ENCODE measurements at regions not wholly inside any gene's neighbourhood (a gene's known extent, or its start where the extent isn't known, plus 50 kb on each side); places are given as distances from the start of the nearest gene placed in this dataset.

DNA sequence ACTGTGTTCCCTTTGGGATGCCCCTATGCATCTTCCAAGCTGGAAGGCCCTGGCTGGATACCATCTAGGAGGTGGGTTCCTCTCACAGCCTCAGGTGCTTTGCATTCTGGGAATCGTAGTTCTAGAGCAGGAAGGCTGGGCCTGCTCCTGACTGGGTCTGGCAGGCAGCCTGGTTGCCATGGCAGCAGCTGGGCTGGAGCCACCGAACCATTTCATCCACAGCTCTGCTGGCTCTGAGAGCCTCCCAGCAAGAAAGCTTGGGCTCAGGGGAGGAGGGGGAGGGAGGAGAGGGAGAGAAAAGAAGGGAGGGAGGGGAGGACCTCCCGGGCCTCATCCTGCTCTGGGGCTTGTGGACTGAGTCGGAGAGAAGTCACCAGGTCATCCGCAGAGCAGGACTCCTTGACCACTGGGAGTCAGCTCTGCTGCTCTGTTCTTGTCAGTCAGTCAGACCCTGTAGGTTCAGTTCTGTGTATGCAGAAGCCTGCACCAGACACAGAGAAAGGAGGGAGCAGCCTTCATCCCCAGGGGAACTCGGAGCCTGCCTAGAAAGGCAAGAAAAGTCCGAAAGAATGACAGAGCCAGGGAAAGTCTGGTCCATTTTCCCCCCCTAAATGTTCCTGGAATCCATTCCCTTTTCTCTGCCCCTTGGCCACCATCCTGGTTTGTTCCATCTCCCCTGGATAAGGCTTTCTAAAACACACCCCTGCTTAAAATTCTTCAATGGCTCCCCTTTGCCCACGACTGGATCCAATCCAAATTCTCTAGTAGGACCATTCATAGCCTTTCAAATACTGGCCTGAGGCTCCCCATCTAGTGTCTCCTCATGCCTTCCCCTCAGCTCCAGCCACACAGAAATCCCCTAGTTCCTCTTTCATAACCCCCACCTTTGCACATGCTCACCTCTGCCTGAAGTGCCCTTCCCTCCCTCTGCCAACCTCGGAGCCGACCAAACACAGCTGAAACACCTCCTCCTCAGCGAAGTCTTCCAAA is 65.4 kb upstream of the ARAP3 start:
- Histone ChIP-seq H3K9me3 (no peaks in the 10 kb centered on the region), H3K36me3 (no peaks in the 10 kb centered on the region), H3K27ac (no peak overlapping the region), H3K27me3 (no peaks in the 10 kb centered on the region), H3K4me1 (ENCODE audit: insufficient read depth) (no peaks in the 10 kb centered on the region), H3K4me3 (no peak overlapping the region)
- intact Hi-C loops (cut with DNase I), result no loop called here
- DNase-seq, result peak in 4 of 5 donors; percentile 41 to 65 (median 55)
- TF ChIP-seq EP300 (IDR thresholded peaks at IDR 0.05) (no peak), POLR2A (IDR thresholded peaks at IDR 0.05) (no peak)
- TF ChIP-seq, protein P1, sequence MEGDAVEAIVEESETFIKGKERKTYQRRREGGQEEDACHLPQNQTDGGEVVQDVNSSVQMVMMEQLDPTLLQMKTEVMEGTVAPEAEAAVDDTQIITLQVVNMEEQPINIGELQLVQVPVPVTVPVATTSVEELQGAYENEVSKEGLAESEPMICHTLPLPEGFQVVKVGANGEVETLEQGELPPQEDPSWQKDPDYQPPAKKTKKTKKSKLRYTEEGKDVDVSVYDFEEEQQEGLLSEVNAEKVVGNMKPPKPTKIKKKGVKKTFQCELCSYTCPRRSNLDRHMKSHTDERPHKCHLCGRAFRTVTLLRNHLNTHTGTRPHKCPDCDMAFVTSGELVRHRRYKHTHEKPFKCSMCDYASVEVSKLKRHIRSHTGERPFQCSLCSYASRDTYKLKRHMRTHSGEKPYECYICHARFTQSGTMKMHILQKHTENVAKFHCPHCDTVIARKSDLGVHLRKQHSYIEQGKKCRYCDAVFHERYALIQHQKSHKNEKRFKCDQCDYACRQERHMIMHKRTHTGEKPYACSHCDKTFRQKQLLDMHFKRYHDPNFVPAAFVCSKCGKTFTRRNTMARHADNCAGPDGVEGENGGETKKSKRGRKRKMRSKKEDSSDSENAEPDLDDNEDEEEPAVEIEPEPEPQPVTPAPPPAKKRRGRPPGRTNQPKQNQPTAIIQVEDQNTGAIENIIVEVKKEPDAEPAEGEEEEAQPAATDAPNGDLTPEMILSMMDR (IDR thresholded peaks at IDR 0.05), result no peak
- WGBS, 3 donors, result 23 to 29% (median 26%) methylated on average over 11 of the region's 11 CpGs

DNA sequence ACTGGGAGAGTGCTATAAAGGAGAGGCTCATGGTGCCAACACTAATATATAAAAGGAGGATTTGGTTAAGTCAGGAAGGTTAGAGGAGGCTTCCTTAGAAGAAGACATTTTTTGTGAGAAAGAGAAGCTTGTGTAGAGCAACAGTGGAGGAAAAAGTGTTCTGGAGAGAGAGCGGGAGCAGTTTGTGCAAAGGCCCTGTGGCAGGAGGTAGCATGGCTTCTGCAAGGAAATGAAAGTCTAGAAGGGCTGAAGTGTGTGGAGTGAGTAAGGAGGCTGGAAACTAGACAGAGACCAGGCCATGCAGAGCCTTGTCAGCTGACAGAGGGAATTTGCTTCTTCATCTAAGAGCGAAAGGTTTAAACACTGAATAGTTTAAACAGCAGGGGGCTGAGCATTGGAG is 64.4 kb upstream of the ARAP3 start:
- intact Hi-C loops (cut with DNase I), result no loop called here
- Histone ChIP-seq H3K27ac (no peak overlapping the region), H3K36me3 (no peaks in the 10 kb centered on the region), H3K9me3 (no peaks in the 10 kb centered on the region), H3K27me3 (no peaks in the 10 kb centered on the region), H3K4me1 (ENCODE audit: insufficient read depth) (no peaks in the 10 kb centered on the region), H3K4me3 (no peak overlapping the region)
- TF ChIP-seq POLR2A (IDR thresholded peaks at IDR 0.05) (no peak), EP300 (IDR thresholded peaks at IDR 0.05) (no peak)
- TF ChIP-seq, protein P1 (IDR thresholded peaks at IDR 0.05), result no peak
- DNase-seq, result no peak
- WGBS, 3 donors, result 93 to 100% (median 94%) methylated on average over 2 of the region's 2 CpGs

DNA sequence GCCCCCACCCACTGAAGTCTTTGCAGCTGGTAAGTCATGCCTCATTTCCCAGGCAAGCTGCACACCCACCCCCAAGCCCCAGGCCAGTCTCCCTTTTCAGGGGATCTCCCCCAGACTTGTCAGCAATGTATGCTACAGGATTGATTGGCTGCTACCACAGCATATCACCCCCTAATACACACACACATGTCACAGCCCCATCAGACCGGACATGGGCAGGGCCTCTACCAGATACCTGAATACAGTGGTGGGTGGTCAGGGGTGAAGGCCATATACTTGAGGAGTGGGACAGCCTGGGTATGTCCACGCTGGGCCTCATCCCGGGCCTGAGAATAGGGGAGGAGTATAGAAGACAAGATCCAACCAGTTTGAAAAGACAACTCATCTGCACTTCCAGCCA is 63.4 kb upstream of the ARAP3 start:
- Histone ChIP-seq H3K36me3 (no peaks in the 10 kb centered on the region), H3K4me1 (ENCODE audit: insufficient read depth) (no peaks in the 10 kb centered on the region), H3K9me3 (no peaks in the 10 kb centered on the region), H3K4me3 (no peak overlapping the region), H3K27ac (no peak overlapping the region), H3K27me3 (no peaks in the 10 kb centered on the region)
- TF ChIP-seq EP300 (IDR thresholded peaks at IDR 0.05) (no peak), POLR2A (IDR thresholded peaks at IDR 0.05) (no peak)
- TF ChIP-seq, protein P1 (IDR thresholded peaks at IDR 0.05), result no peak
- 67 to 75% (median 69%) methylated on average over 3 of the region's 3 CpGs for WGBS, 3 donors
- DNase-seq, result no peak
- intact Hi-C loops (cut with DNase I), result no loop called here

DNA sequence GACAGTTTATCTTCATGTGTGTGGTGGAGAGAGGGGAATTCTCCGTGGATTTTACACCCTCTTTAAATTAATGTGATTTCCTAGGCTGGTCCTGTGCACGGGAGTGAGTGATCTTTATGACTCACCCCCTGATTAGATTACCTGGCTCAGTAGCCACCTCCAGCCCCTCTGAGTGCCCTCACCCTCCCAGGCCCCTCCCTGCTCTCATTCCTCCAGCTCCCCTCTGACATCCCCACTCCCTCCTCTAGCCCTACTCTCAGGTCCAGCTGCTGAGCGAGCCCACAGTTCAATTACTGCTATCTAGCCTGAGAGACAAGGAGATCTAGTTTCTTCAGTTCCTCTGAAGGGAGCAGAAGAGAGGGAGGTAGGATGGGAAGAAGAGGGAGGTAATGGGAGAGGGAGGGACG is 61.8 kb upstream of the ARAP3 start:
- H3K27ac ChIP-seq, result no peak overlapping the region
- no peaks in the 10 kb centered on the region for H3K4me1 ChIP-seq (ENCODE audit: insufficient read depth)
- no peaks in the 10 kb centered on the region for H3K27me3 ChIP-seq
- intact Hi-C loops (cut with DNase I), result no loop called here
- no peak overlapping the region for H3K4me3 ChIP-seq
- H3K36me3 ChIP-seq, result no peaks in the 10 kb centered on the region
- WGBS, 3 donors, result 13 to 15% (median 14%) methylated on average over 4 of the region's 4 CpGs
- no peaks in the 10 kb centered on the region for H3K9me3 ChIP-seq
- no peak for TF ChIP-seq EP300 (IDR thresholded peaks at IDR 0.05)
- TF ChIP-seq, protein P1 (IDR thresholded peaks at IDR 0.05), result no peak
- TF ChIP-seq POLR2A (IDR thresholded peaks at IDR 0.05), result no peak
- no peak for DNase-seq
